ENCODE measurements at regions not wholly inside any gene's neighbourhood (a gene's known extent, or its start where the extent isn't known, plus 50 kb on each side); places are given as distances from the start of the nearest gene placed in this dataset.
A peak's percentile ranks its signal among the peaks of the same experiment; 100 is the strongest.
"Not testable (repeated sequence)": the region's sequence is repeated elsewhere in the genome, so short reads cannot be mapped to it uniquely, and the experiment has no call there.

- no peak for DNase-seq
Measured at GRCh38 chr5:87608385-87608784, 195.7 kb upstream of the CCNH start.

GRCh38 chr5:87605663-87606062, 192.9 kb upstream of the CCNH start:
- DNase-seq, result no peak

DNA sequence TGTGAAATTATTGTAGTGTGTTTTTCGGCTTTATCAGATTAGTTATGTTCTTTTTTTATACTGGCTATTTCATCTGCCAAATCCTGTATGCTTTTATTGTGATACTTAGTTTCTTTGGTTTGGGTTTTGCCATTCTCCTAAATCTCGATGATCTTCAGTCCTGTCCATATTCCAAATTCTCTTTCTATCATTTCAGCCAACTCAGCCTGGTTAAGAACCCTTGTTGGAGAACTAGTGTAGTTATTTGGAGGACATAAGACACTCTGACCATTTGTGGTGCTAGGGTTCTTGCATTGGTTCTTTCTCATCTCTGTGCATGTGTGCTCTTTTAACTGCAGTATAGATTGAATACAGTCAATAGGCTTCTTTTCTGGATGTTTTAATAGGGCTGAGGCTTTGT, 187.0 kb upstream of the CCNH start:
- DNase-seq, result no peak

GRCh38 chr5:87598460-87598859, 185.7 kb upstream of the CCNH start:
- no peak for DNase-seq

DNA sequence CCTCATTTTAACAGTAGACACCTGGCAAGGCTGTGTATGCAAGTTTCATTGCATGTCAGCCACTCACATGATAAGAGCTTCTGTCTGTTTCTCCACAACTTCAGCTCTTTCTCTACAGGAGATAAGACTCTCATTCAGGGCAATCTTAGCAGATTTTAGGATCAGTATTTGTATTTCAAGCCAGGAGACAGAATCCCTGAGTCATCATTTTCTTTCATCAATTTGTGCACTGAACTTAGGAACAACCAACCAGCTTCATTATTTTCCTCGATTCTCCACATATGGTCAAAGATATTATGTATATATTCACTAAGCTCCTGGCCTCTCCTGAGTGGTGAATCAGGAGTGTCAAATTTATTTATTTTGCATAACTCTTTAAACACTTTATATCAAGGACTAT, 181.8 kb upstream of the CCNH start:
- no peak for DNase-seq

DNA sequence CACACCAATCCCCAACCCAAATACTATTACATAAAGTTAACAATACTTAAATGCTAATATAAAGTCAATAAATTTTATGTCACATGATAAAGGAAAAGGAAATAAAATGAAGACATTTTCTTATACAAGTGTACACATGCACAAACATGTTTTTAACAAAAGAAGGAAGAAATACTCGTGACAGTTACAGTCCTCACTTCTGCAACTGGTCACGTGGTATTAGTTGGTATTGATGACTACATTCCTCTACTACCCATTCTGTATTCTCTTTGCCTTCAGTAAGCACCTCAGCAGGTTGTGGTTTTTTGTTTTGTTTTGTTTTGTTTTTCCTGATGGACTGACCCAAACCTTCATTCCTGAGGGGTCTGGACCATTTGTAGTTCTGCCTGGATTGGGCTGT, 176.9 kb upstream of the CCNH start:
- DNase-seq, result no peak

- no peak for DNase-seq
Measured at GRCh38 chr5:87588316-87588715, 175.6 kb upstream of the CCNH start.

GRCh38 chr5:87583704-87584103, 171.0 kb upstream of the CCNH start:
- DNase-seq, result not testable (repeated sequence)

DNA sequence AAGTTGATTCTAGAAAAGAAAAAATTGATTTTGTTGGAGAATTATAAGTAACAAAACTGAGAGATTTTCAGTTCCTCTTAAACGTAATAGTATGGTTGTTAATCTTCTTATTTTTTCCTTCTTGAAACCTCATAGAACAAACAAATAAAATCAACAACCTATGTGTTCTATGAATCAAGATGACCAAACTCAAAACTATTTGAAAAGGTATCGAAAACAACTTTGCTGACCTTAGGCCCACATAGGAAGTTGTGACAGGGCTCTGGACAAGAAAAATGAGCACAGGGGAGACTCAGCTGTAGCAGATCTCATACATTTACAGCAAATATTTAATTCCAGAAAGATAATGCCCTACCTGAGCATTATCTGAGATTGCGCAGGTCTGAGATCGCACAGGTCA, 169.4 kb upstream of the CCNH start:
- no peak for DNase-seq

DNA sequence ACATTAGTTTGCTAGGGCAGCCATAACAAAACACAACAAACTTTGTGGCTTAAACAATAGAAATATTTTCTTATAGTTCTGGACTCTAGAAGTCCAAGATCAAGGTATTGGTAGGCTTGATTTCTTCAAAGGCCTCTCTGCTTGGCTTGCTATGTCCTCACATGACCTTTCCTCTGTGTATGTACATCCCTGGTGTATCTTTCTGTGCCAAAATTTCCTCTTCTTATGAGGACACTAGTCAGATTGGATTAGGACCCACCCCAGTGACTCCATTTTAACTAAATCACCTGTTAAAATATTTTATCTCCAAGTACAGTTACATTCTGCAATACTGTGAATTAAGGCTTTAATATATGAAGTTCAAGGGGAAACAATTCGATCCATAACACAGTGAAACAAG, 168.9 kb upstream of the CCNH start:
- no peak for DNase-seq

DNA sequence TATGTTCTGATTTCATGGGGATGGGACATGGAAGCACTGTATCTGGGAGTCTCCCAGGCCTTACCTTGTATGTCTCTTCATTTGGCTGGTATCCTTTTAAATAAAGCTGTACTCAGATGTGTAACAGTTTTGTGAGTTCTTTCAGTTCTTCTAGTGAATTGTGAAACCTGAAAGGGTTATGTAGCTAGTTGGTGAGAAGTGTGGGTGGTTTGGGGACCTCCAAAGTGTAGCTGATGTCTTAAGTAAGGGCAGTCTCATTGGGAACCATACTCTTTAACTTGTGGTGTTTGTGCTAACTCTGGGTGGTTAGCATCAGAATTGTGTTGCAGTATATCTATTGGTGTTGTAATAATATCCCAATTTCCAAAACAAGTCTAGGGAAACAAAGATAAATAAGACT, 166.9 kb upstream of the CCNH start:
- DNase-seq, result no peak

GRCh38 chr5:87576867-87577266, 164.1 kb upstream of the CCNH start:
- DNase-seq, result no peak

- not testable (repeated sequence) for DNase-seq
Measured at GRCh38 chr5:87576306-87576705, 163.6 kb upstream of the CCNH start.

- no peak for DNase-seq
Measured at GRCh38 chr5:87574106-87574505, 161.4 kb upstream of the CCNH start.

DNA sequence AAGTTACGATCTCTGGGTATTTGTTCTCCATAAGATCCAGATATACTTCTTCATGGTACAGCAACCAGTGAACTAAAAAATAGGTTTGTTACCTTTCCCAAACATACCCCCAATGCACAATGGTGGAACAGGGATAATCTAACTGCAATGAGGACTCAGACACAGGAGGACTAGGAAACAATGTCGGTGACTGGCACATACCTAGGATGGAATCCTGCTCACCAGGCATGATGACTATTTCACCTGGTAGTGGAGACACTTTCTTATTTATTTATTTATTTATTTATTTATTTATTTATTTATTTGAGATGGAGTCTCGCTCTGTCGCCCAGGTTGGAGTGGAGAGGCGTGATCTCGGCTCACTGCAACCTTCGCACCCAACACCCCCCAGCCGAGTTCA, 159.9 kb upstream of the CCNH start:
- no peak for DNase-seq

DNA sequence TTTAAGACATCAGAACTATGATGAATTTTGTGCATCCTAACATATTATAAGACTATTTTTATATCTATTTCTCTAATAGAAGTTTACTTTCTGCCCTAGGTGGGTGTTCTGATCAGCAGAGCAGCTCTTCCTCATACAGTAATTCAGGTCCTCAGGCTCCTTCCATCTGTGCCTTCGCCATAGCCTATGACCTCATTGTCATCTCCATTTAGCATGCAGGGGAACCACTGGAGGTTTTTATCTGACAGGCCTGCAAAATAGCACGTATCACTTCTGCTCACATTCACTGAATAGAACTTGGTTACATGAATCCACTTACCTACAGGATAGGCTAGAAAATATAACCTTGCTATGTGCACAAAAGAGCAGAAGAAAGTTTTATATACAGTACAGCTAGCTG, 159.4 kb upstream of the CCNH start:
- DNase-seq, result no peak

DNA sequence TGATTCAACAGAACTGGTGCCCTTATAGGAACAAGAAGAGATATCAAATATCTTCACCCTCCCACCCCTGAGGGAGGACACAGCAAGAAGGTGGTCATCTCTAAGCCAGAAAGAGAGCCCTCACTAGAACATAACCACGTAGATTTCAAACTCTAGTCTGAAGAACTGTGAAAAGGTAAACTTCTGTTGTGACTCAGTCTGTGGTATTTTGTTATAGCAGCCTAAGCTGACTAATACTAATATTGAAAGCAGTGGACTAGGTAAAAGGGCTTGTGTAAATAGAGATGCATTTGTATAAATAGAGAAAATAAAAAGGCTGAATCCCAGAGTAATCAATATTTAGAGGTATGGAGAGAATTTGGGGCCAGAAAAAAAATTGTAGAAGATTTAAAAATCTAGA, 157.6 kb upstream of the CCNH start:
- no peak for DNase-seq

DNA sequence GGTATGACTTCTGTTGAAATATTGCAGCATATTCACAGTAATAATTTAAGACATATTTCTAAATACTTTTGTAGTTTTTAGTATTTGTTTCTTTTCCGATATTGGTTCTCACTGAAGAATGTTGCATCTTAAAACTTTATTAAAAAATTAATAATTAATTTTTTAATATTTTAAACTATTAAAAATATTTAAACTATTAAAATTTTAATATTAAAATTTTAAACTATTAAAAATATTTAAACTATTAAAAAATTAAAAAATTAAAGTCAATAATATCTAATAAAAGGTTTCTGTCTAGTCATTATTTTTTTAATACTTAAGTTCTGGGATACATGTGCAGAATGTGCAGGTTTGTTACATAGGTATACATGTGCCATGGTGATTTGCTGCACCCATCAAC, 149.3 kb upstream of the CCNH start:
- DNase-seq, result no peak

GRCh38 chr5:87560528-87560927, 147.8 kb upstream of the CCNH start:
- DNase-seq, result no peak

DNA sequence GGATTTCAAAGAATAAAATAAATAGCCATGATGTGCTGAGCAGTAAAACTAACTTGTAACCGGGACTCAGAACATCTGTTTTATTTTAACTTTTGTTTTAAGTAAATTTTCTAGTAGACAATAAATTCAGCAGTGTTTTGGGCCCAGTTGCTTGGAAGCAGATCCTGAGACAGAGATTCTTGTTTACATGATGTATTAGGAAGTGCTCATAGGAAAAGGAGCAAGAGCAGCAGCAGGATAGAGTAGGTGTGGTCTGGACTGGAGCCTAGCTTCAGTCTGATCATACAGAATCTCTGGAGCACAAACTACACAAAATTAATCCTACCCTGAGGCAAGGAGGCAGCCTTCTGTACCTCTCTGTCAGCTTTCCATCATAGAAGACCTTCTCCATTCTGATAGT, 139.2 kb upstream of the CCNH start:
- DNase-seq, result no peak

DNA sequence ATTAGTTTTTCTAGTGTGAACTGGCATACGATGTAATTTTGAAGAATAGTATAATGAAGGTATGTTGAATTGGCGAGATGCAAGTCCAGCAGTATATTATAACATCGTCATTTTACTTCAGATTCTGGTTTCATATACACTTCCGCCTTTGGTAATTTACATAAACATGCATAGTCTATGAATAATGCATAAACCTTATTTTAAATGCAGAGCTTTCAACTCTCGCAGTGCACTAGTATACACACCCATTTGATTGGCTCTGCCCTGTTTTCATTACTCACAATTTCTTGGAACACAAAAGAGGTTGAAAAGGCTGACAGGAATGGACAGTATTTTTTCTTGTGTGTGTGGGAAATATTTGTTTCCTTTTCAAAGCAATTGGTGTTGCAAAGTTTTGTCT, 128.9 kb upstream of the CCNH start:
- DNase-seq, result no peak

GRCh38 chr5:87541033-87541432, 128.3 kb upstream of the CCNH start:
- DNase-seq, result peak; percentile 15

- DNase-seq, result no peak
Measured at GRCh38 chr5:87539839-87540238, 127.1 kb upstream of the CCNH start.

DNA sequence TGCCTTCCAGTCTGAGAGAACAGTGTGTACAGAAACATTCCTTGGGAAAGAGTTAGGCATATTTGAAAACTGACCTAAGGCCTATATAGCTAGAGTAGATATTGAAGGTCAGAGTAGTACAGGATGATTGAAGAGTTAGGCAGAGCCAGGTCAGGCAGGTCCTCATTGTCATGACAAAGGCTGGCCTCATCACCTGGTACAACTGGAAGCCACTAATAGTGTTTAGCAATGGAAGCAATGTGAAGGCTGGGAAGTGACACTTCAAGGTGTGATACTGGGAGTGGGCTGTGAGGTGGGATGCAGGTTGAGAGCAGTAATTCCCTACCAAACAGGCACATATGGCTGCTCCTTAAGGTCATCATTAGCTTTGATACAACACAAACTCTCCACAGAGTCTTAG, 123.6 kb upstream of the CCNH start:
- no peak for DNase-seq

DNA sequence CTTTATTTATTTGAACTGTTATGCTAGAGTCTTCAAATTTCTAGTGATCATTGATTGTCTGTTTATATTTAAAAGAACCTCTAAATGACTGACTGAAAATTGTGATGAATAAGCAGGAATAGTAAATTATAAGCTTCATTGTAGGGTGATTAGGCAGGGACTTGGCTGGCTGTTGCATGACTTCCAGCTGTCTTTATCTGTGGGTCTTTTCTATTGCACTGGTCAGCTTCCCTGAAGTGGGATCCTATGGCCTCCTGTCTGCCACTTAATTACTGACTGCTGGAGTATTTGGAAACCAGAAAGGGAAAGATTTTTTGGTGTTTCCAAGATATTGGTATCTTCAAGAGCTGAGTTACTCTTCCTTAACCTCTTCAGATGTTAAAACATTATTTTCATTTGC, 123.0 kb upstream of the CCNH start:
- DNase-seq, result no peak

Data from left kidney (tissue), 1 donor.